CD4-positive, alpha-beta T cell (primary cell): ENCODE measurements at regions not wholly inside any gene's neighbourhood (a gene's known extent, or its start where the extent isn't known, plus 50 kb on each side); places are given as distances from the start of the nearest gene placed in this dataset.
A peak's percentile ranks its signal among the peaks of the same experiment; 100 is the strongest.

Source experiments
- ATAC-seq: fragments of 200-7000 bp; cut with Tn5 transposase; one replicate; pipeline ENCODE4 v1.10.0; 2022; ENCODE audit warnings: mild to moderate bottlenecking; ENCODE audit not compliant: poor library complexity
- CTCF ChIA-PET: fragments of 350-600 bp; sonication (Branson Sonifier 250); formaldehyde crosslinking; loops from one replicate; lab custom pipeline; 2021; ENCODE audit warnings: antibody characterized with exemption, inconsistent platforms; lab: Charles Lee
- POLR2A ChIA-PET: fragments of 350-600 bp; sonication (Branson Sonifier 250); formaldehyde crosslinking; loops from one replicate; lab custom pipeline; 2021; ENCODE audit warnings: antibody characterized with exemption, inconsistent platforms; lab: Charles Lee
- DNase-seq, 14 experiments: peaks; one replicate each; pipeline ENCODE4 v3.0.0-alpha.2; 2013 to 2020; ENCODE audit warnings: mixed read lengths in 2 of 14
- H3K27ac ChIP-seq, 2 donors: one replicate each; pipeline versions ENCODE4 v1.5.1 to v1.7.0; 2013; ENCODE audit warnings: low read length in 2 of 2, low read depth in 1 of 2, mild to moderate bottlenecking in 1 of 2
- H3K27me3 ChIP-seq, 2 experiments: 1 replicate in 1 of 2; 2 replicates in 1 of 2; pipeline versions ENCODE4 v1.6.1 to v1.7.0; 2013; ENCODE audit warnings: low read length in 2 of 2, control low read depth in 1 of 2, mild to moderate bottlenecking in 1 of 2, moderate library complexity in 1 of 2; ENCODE audit not compliant: insufficient read depth in 2 of 2, control insufficient read depth in 1 of 2
- H3K36me3 ChIP-seq: one replicate; pipeline ENCODE4 v1.6.1; 2013; ENCODE audit warnings: low read length, control low read depth; ENCODE audit not compliant: insufficient read depth
- H3K4me1 ChIP-seq: one replicate; pipeline ENCODE4 v1.6.1; 2013; ENCODE audit warnings: low read length, control low read depth; ENCODE audit not compliant: insufficient read depth
- H3K4me3 ChIP-seq: one replicate; pipeline ENCODE4 v1.5.1; 2013; ENCODE audit warnings: mild to moderate bottlenecking, low read length, moderate library complexity
- H3K9me3 ChIP-seq, 2 experiments: 1 replicate in 1 of 2; 2 replicates in 1 of 2; pipeline versions ENCODE4 v1.6.1 to v1.7.0; 2013; ENCODE audit warnings: low read length in 2 of 2, mild to moderate bottlenecking in 2 of 2, control low read depth in 1 of 2, moderate library complexity in 1 of 2; ENCODE audit not compliant: control insufficient read depth in 1 of 2, insufficient read depth in 1 of 2
- H3K27ac Mint-ChIP-seq: one replicate; pipeline ENCODE4 v1.8.0; 2020; ENCODE audit warnings: mixed read lengths
- H3K27me3 Mint-ChIP-seq: one replicate; pipeline ENCODE4 v1.8.0; 2021; ENCODE audit warnings: mixed read lengths
- H3K36me3 Mint-ChIP-seq: one replicate; pipeline ENCODE4 v1.8.0; 2021; ENCODE audit warnings: low read depth, mixed read lengths
- H3K4me1 Mint-ChIP-seq: one replicate; pipeline ENCODE4 v1.8.0; 2021; ENCODE audit warnings: low read depth, mixed read lengths
- H3K4me3 Mint-ChIP-seq: one replicate; pipeline ENCODE4 v1.8.0; 2020; ENCODE audit warnings: mild to moderate bottlenecking, mixed read lengths
- H3K9me3 Mint-ChIP-seq: one replicate; pipeline ENCODE4 v1.8.0; 2020; ENCODE audit warnings: mixed read lengths
- CTCF ChIP-seq: fragments of 200-600 bp; IDR thresholded peaks from one replicate; pipeline ENCODE4 v1.8.0; 2022; ENCODE audit warnings: antibody characterized with exemption, mild to moderate bottlenecking
- intact Hi-C, 2 experiments: fragments of 100-400 bp; cut with DNase I in 1 of 2; cut with micrococcal nuclease in 1 of 2; formaldehyde crosslinking; loops; one replicate each; pipeline versions ENCODE4 v1.15.1 to v1.9.0; 2023 to 2025; cut with DNase I, micrococcal nuclease

DNA sequence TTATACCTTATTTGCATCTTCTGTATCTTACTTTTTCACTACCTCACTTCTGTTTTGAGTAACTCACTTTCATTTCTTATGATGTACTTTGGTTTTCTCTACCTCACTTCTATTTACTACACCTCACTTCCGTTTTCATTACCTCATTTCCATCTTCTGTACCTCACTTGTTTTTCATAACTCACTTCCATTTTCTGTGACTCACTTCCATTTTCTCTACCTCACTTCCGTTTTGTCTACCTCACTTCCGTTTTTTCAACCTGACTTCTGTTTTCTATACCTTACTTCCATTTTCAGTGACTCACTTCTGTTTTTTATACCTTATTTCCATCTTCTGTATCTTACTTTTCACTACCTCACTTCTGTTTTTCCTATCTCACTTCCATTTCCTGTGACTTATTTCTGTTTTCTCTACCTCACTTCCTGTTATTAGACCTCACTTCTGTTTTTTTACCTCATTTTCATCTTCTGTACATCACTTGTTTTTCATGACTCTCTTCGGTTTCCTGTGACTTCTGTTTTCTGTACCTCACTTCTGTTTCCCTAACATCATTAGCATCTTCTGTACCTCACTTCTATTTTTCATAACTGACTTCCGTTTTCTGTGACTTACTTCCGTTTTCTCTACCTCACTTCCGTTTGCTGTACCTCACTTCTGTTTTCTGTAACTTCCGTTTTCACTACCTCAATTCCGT, 493.1 kb upstream of the AKR1E2 start:
- peak overlapping the region in 1 of 2 donors; percentile 30 for H3K27ac ChIP-seq
- Mint-ChIP-seq H3K4me1 (no peaks in the 10 kb centered on the region), H3K27ac (no peak overlapping the region), H3K9me3 (no peaks in the 10 kb centered on the region), H3K4me3 (no peak overlapping the region), H3K27me3 (no peaks in the 10 kb centered on the region), H3K36me3 (no peaks in the 10 kb centered on the region)
- intact Hi-C loops: no loop called here
- ChIA-PET POLR2A (no interaction called here), CTCF (no interaction called here)
- DNase-seq (peak in 3 of 14 experiments; percentile 23 to 54 (median 32)), ATAC-seq (no peak)
- peaks cover 0 to 16% of the 10 kb centered on the region in 2 experiments for H3K9me3 ChIP-seq
- H3K36me3 ChIP-seq: no peaks in the 10 kb centered on the region
- no peaks in the 10 kb centered on the region for H3K4me1 ChIP-seq
- H3K4me3 ChIP-seq: no peak overlapping the region
- H3K27me3 ChIP-seq: no peaks in the 10 kb centered on the region
- TF ChIP-seq CTCF: no peak

DNA sequence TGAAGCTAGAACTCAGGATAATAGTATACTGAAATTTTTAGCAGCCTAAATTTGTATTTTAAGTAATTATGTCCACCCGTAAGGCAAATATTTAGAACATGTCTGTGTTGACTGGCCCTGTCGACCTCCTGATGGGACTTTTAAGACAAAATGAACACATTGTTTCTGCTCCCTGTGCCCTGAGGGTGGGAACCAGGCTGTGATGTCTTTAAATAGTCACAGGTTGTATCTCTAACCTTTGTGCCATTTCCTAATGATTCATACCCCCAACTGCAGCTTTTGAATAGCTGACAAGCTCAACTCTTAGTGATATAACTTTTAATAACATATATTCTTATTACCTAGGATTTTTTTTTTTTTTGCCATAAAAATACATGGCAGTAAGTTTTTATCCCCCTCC, 494.9 kb upstream of the AKR1E2 start:
- intact Hi-C loops: no loop called here
- Mint-ChIP-seq H3K36me3 (no peaks in the 10 kb centered on the region), H3K4me1 (no peaks in the 10 kb centered on the region), H3K9me3 (no peaks in the 10 kb centered on the region), H3K27ac (no peak overlapping the region), H3K27me3 (no peaks in the 10 kb centered on the region), H3K4me3 (no peak overlapping the region)
- no peaks in the 10 kb centered on the region for H3K27me3 ChIP-seq
- POLR2A ChIA-PET: interaction anchor here (0.6 kb wide), 1 partner anchor 9 kb away, joined by 3 read pairs; no protein-coding TSS in a partner anchor
- no peak overlapping the region for H3K4me3 ChIP-seq
- no peaks in the 10 kb centered on the region for H3K4me1 ChIP-seq
- TF ChIP-seq CTCF: no peak
- DNase-seq: no peak
- no peak overlapping the region for H3K27ac ChIP-seq
- CTCF ChIA-PET: no interaction called here
- no peak for ATAC-seq
- no peaks in the 10 kb centered on the region for H3K36me3 ChIP-seq
- peaks cover 0 to 16% of the 10 kb centered on the region in 2 experiments for H3K9me3 ChIP-seq

GRCh38 chr10:4330636-4331035, 495.4 kb upstream of the AKR1E2 start:
- ChIA-PET POLR2A (no interaction called here), CTCF (no interaction called here)
- H3K27ac Mint-ChIP-seq: no peak overlapping the region
- intact Hi-C loops: no loop called here
- no peak for ATAC-seq
- H3K9me3 Mint-ChIP-seq: no peaks in the 10 kb centered on the region
- Histone ChIP-seq H3K27ac (no peak overlapping the region), H3K9me3 (peaks cover 0 to 16% of the 10 kb centered on the region in 2 experiments), H3K36me3 (no peaks in the 10 kb centered on the region), H3K4me1 (no peaks in the 10 kb centered on the region), H3K4me3 (no peak overlapping the region), H3K27me3 (no peaks in the 10 kb centered on the region)
- no peaks in the 10 kb centered on the region for H3K27me3 Mint-ChIP-seq
- DNase-seq: no peak
- H3K4me1 Mint-ChIP-seq: no peaks in the 10 kb centered on the region
- H3K4me3 Mint-ChIP-seq: no peak overlapping the region
- H3K36me3 Mint-ChIP-seq: no peaks in the 10 kb centered on the region
- TF ChIP-seq CTCF: no peak
